ENCODE measurements at regions not wholly inside any gene's neighbourhood (a gene's known extent, or its start where the extent isn't known, plus 50 kb on each side); places are given as distances from the start of the nearest gene placed in this dataset.
"Not testable (repeated sequence)": the region's sequence is repeated elsewhere in the genome, so short reads cannot be mapped to it uniquely, and the experiment has no call there.

DNA sequence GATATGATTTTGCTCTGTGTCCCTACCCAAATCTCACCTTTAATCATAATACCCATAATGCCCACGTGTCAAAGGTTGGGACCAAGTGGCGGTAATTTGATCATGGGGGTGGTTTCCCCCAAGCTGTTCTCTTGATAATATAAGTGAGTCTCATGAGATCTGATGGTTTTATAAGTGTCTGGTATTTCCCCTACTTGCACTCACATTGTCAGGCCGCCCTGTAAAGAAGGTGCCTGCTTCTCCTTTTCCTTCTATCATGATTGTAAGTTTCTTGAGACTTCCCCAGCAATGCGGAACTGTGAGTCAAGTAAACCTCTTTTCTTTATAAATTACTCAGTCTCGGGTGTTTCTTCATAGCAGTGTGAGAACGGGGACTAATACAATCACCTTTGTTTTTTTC is 279.8 kb downstream of the ARPP21 start:
- 91 to 92% methylated on average over 6 of the region's 6 CpGs for WGBS, 2 donors
- no peak for DNase-seq (ENCODE audit: low spot score in 2 of 2)
- H3K4me3 ChIP-seq (ENCODE audit: low read depth, poor library complexity, severe bottlenecking): no peak overlapping the region
- TF ChIP-seq, protein P1, sequence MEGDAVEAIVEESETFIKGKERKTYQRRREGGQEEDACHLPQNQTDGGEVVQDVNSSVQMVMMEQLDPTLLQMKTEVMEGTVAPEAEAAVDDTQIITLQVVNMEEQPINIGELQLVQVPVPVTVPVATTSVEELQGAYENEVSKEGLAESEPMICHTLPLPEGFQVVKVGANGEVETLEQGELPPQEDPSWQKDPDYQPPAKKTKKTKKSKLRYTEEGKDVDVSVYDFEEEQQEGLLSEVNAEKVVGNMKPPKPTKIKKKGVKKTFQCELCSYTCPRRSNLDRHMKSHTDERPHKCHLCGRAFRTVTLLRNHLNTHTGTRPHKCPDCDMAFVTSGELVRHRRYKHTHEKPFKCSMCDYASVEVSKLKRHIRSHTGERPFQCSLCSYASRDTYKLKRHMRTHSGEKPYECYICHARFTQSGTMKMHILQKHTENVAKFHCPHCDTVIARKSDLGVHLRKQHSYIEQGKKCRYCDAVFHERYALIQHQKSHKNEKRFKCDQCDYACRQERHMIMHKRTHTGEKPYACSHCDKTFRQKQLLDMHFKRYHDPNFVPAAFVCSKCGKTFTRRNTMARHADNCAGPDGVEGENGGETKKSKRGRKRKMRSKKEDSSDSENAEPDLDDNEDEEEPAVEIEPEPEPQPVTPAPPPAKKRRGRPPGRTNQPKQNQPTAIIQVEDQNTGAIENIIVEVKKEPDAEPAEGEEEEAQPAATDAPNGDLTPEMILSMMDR (IDR thresholded peaks at IDR 0.05): no peak
- TF ChIP-seq POLR2A (IDR thresholded peaks at IDR 0.05): no peak
- intact Hi-C loops (cut with DNase I; ENCODE audit: low total_unique reads): no loop called here

DNA sequence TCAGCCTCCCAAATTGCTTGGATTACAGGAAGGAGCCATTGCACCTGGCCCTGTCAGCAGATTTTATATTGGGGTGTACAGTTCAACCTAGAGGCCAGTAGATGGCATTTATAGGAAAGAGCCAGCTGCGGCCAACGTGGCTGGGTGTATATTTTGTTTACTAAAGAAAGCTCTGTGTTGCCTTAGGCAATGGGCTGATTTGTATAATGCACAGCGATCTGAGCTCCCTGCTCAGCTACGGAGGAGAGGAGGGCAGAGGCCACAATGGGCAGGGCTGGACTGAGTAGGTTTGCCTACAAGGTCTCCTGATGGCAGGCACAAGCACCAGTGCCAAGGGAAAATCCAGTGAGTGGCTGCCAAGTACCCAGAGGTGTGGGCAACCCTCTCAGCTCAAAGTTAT is 282.4 kb downstream of the ARPP21 start:
- TF ChIP-seq, protein P1 (IDR thresholded peaks at IDR 0.05): no peak
- TF ChIP-seq POLR2A (IDR thresholded peaks at IDR 0.05): no peak
- intact Hi-C loops (cut with DNase I; ENCODE audit: low total_unique reads): no loop called here
- WGBS, 2 donors: 88 to 97% methylated on average over 4 of the region's 4 CpGs
- no peak overlapping the region for H3K4me3 ChIP-seq (ENCODE audit: low read depth, poor library complexity, severe bottlenecking)
- DNase-seq (ENCODE audit: low spot score in 2 of 2): no peak

DNA sequence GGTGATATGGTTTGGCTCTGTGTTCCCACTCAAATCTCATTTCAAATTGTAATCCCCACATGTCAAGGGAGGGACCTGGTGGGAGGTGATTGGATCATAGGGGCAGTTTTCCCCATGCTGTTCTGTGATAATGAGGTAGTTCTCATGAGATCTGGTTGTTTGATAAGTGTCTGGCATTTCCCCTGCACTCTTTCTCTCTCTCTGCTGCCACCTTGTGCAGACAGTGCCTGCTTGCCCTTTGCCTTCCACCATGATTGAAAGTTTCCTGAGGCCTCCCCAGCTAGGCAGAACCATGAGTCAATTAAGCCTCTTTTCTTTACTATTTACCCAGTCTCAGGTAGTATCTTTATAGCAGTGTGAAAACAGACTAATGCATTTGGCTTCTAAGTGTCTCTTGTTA is 284.7 kb downstream of the ARPP21 start:
- H3K4me3 ChIP-seq (ENCODE audit: low read depth, poor library complexity, severe bottlenecking); DNase-seq (ENCODE audit: low spot score in 2 of 2); intact Hi-C loops (cut with DNase I; ENCODE audit: low total_unique reads): not testable (repeated sequence)

DNA sequence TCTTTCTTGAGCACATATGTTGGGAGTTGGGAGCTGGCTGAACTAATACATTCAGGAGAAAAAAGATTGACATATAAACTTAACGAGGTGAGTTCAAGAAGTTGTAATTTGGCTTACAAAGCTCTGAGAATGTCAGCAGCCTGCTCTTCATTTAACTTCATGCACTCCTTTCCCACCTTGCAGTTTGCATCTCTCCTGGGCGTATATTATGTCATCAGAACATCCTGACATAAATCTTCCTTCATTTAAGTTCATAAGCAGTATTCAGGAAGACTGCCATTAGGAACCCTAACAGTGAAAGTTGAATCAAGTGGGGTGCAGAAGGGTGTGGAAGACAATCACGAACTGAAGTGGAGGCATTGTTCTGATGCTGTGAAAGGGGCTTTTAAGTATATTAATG is 288.1 kb downstream of the ARPP21 start:
- intact Hi-C loops (cut with DNase I; ENCODE audit: low total_unique reads): no loop called here
- TF ChIP-seq, protein P1 (IDR thresholded peaks at IDR 0.05): no peak
- no peak for TF ChIP-seq POLR2A (IDR thresholded peaks at IDR 0.05)
- H3K4me3 ChIP-seq (ENCODE audit: low read depth, poor library complexity, severe bottlenecking): no peak overlapping the region
- DNase-seq (ENCODE audit: low spot score in 2 of 2): no peak
- WGBS, 2 donors: 55 to 61% methylated on average over 3 of the region's 3 CpGs

DNA sequence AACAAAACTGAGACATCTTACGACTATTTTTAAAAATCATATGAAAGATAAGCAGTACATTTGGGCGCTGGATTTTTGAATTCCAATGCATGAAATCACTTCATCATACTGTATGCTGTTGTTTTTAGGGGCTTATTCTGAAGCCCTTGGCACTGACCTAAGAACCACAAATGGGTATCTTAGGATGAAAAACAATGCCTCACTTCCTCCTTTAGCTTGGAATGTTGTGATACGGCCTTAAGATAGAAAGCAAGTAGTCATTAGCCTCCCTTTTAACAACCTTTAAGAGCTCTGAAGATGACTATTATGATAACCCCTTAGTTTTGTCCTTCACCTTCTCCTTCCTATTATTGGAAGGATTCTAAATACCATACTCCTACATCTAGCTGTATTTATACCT is 289.8 kb downstream of the ARPP21 start:
- no peak for DNase-seq (ENCODE audit: low spot score in 2 of 2)
- WGBS, 2 donors: 82 to 87% methylated on average over 3 of the region's 3 CpGs
- intact Hi-C loops (cut with DNase I; ENCODE audit: low total_unique reads): no loop called here
- H3K4me3 ChIP-seq (ENCODE audit: low read depth, poor library complexity, severe bottlenecking): no peak overlapping the region
- no peak for TF ChIP-seq POLR2A (IDR thresholded peaks at IDR 0.05)
- TF ChIP-seq, protein P1 (IDR thresholded peaks at IDR 0.05): no peak

DNA sequence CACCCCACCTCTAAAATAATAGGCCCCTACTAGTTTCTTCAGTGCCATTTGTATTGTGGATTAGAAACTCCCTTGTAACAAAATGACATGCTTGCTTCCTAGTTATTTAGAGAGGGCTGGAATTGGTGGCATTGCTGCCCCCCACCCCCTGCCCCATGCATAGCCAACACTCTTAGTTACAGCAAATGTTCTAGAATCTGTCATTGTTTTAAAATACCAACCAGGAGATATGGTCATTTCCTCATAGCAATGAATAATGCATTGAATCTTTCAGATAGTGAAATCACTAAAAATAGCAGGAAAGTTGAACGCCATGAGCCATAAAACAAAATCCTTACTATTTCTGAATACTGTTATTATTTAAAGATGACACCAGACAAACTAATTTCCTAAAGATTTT is 292.5 kb downstream of the ARPP21 start:
- no peak for DNase-seq (ENCODE audit: low spot score in 2 of 2)
- no peak overlapping the region for H3K4me3 ChIP-seq (ENCODE audit: low read depth, poor library complexity, severe bottlenecking)
- intact Hi-C loops (cut with DNase I; ENCODE audit: low total_unique reads): no loop called here
- TF ChIP-seq, protein P1 (IDR thresholded peaks at IDR 0.05): no peak
- TF ChIP-seq POLR2A (IDR thresholded peaks at IDR 0.05): no peak
- WGBS, 2 donors: 59 to 60% methylated on average over 1 of the region's 1 CpG

All from lower leg skin (tissue), 4 donors.